Muscle of leg (tissue), 3 donors: ENCODE measurements at regions not wholly inside any gene's neighbourhood (a gene's known extent, or its start where the extent isn't known, plus 50 kb on each side); places are given as distances from the start of the nearest gene placed in this dataset.

Experiments
- DNase-seq: peaks from one replicate; pipeline ENCODE4 v3.0.0; 2013
- H3K27ac ChIP-seq: one replicate; pipeline ENCODE4 v1.5.1; 2013; ENCODE audit warnings: mild to moderate bottlenecking, low read length, control low read depth
- H3K27me3 ChIP-seq: one replicate; pipeline ENCODE4 v1.6.1; 2013; ENCODE audit warnings: low read length; ENCODE audit not compliant: control insufficient read depth, insufficient read depth
- H3K36me3 ChIP-seq: one replicate; pipeline ENCODE4 v1.6.1; 2013; ENCODE audit warnings: low read length; ENCODE audit not compliant: control insufficient read depth, insufficient read depth
- H3K4me1 ChIP-seq: one replicate; pipeline ENCODE4 v1.6.1; 2013; ENCODE audit warnings: low read length; ENCODE audit not compliant: control insufficient read depth, insufficient read depth
- H3K4me3 ChIP-seq: one replicate; pipeline ENCODE4 v1.5.1; 2013; ENCODE audit warnings: low read length, control low read depth
- H3K9me3 ChIP-seq: replicated peaks from 2 replicates; pipeline ENCODE4 v1.6.1; 2013; ENCODE audit warnings: low read depth, low read length; ENCODE audit not compliant: control insufficient read depth
- WGBS: methylation state at CpG from one replicate; pipeline ENCODE4 v1.1.5; 2013; ENCODE audit warnings: missing lambda C conversion rate; ENCODE audit not compliant: insufficient coverage; 5-methylcytosine and 5-hydroxymethylcytosine counted together

GRCh38 chr11:128392259-128392658, 195.1 kb downstream of the ETS1 start:
- WGBS, result no CpG with 5 or more reads among the region's 2 CpGs
- H3K36me3 ChIP-seq, result no peaks in the 10 kb centered on the region
- H3K27me3 ChIP-seq, result no peaks in the 10 kb centered on the region
- DNase-seq, result no peak
- H3K9me3 ChIP-seq, result no peaks in the 10 kb centered on the region
- H3K4me1 ChIP-seq, result peaks cover 2% of the 10 kb centered on the region
- H3K27ac ChIP-seq, result no peak overlapping the region
- H3K4me3 ChIP-seq, result no peak overlapping the region

- Histone ChIP-seq H3K9me3 (no peaks in the 10 kb centered on the region), H3K27ac (no peak overlapping the region), H3K4me1 (peaks cover 2% of the 10 kb centered on the region), H3K4me3 (no peak overlapping the region), H3K36me3 (no peaks in the 10 kb centered on the region), H3K27me3 (no peaks in the 10 kb centered on the region)
- no peak for DNase-seq
- WGBS, result 78% methylated on average over 1 of the region's 2 CpGs
These were observed 195.5 kb downstream of the ETS1 start for GRCh38 chr11:128391811-128392210.

- no CpG with 5 or more reads among the region's 1 CpG for whole genome bisulfite sequencing
These were observed 197.1 kb downstream of the ETS1 start for GRCh38 chr11:128390246-128390645.

GRCh38 chr11:128389461-128389976, 197.8 kb downstream of the ETS1 start:
- 71% methylated on average over 7 of the region's 7 CpGs for WGBS
- Histone ChIP-seq H3K4me3 (no peak overlapping the region), H3K36me3 (no peaks in the 10 kb centered on the region), H3K27ac (no peak overlapping the region), H3K4me1 (peaks cover 2% of the 10 kb centered on the region), H3K27me3 (no peaks in the 10 kb centered on the region), H3K9me3 (no peaks in the 10 kb centered on the region)
- no peak for DNase-seq

More at GRCh38 chr11:128390246-128390645, 197.1 kb downstream of the ETS1 start:
- peaks cover 2% of the 10 kb centered on the region for H3K4me1 ChIP-seq
- no peaks in the 10 kb centered on the region for H3K9me3 ChIP-seq
- no peak overlapping the region for H3K27ac ChIP-seq
- DNase-seq, result no peak
- no peaks in the 10 kb centered on the region for H3K36me3 ChIP-seq
- H3K4me3 ChIP-seq, result no peak overlapping the region
- H3K27me3 ChIP-seq, result no peaks in the 10 kb centered on the region

GRCh38 chr11:128388206-128388815, 199.0 kb downstream of the ETS1 start:
- no peak for DNase-seq
- no peaks in the 10 kb centered on the region for H3K9me3 ChIP-seq
- 73% methylated on average over 4 of the region's 5 CpGs for WGBS
- H3K4me3 ChIP-seq, result no peak overlapping the region
- no peak overlapping the region for H3K27ac ChIP-seq
- H3K27me3 ChIP-seq, result no peaks in the 10 kb centered on the region
- no peaks in the 10 kb centered on the region for H3K36me3 ChIP-seq
- no peaks in the 10 kb centered on the region for H3K4me1 ChIP-seq

- H3K27ac ChIP-seq, result no peak overlapping the region
- DNase-seq, result no peak
- no peaks in the 10 kb centered on the region for H3K36me3 ChIP-seq
- H3K9me3 ChIP-seq, result peaks cover 2% of the 10 kb centered on the region
- H3K27me3 ChIP-seq, result no peaks in the 10 kb centered on the region
- H3K4me3 ChIP-seq, result no peak overlapping the region
- no peaks in the 10 kb centered on the region for H3K4me1 ChIP-seq
- WGBS, result 75% methylated on average over 1 of the region's 3 CpGs
These were observed 207.5 kb downstream of the ETS1 start for GRCh38 chr11:128379587-128380580.

- WGBS, result 8% methylated on average over 1 of the region's 1 CpG
- no peak for DNase-seq
- no peaks in the 10 kb centered on the region for H3K4me1 ChIP-seq
These were observed 211.4 kb downstream of the ETS1 start for GRCh38 chr11:128375961-128376360.

GRCh38 chr11:128374026-128374425, 213.3 kb downstream of the ETS1 start:
- no peak overlapping the region for H3K4me3 ChIP-seq
- WGBS, result 50% methylated on average over 2 of the region's 3 CpGs
- peaks cover 2% of the 10 kb centered on the region for H3K9me3 ChIP-seq
- no peaks in the 10 kb centered on the region for H3K36me3 ChIP-seq
- H3K4me1 ChIP-seq, result no peaks in the 10 kb centered on the region
- no peak for DNase-seq
- no peaks in the 10 kb centered on the region for H3K27me3 ChIP-seq
- no peak overlapping the region for H3K27ac ChIP-seq

More at GRCh38 chr11:128375961-128376360, 211.4 kb downstream of the ETS1 start:
- peaks cover 2% of the 10 kb centered on the region for H3K9me3 ChIP-seq
- no peak overlapping the region for H3K27ac ChIP-seq
- H3K4me3 ChIP-seq, result no peak overlapping the region
- no peaks in the 10 kb centered on the region for H3K27me3 ChIP-seq
- no peaks in the 10 kb centered on the region for H3K36me3 ChIP-seq

GRCh38 chr11:128372977-128373376, 214.4 kb downstream of the ETS1 start:
- H3K4me3 ChIP-seq, result no peak overlapping the region
- H3K36me3 ChIP-seq, result no peaks in the 10 kb centered on the region
- 60% methylated on average over 1 of the region's 1 CpG for WGBS
- H3K4me1 ChIP-seq, result no peaks in the 10 kb centered on the region
- H3K9me3 ChIP-seq, result no peaks in the 10 kb centered on the region
- no peak for DNase-seq
- H3K27me3 ChIP-seq, result no peaks in the 10 kb centered on the region
- H3K27ac ChIP-seq, result no peak overlapping the region

- WGBS, result 87% methylated on average over 3 of the region's 10 CpGs
- H3K9me3 ChIP-seq, result no peaks in the 10 kb centered on the region
- no peak overlapping the region for H3K4me3 ChIP-seq
- H3K27ac ChIP-seq, result no peak overlapping the region
- H3K36me3 ChIP-seq, result no peaks in the 10 kb centered on the region
- H3K4me1 ChIP-seq, result no peaks in the 10 kb centered on the region
- DNase-seq, result no peak
- H3K27me3 ChIP-seq, result no peaks in the 10 kb centered on the region
These were observed 219.8 kb downstream of the ETS1 start for GRCh38 chr11:128367573-128367972.
